RWPE1 (cell line): ENCODE measurements at regions not wholly inside any gene's neighbourhood (a gene's known extent, or its start where the extent isn't known, plus 50 kb on each side); places are given as distances from the start of the nearest gene placed in this dataset.

Experiments used
- CTCF ChIA-PET: fragments of 350-600 bp; sonication (Branson Sonifier 250); formaldehyde crosslinking; extraction: SDS; loops from one replicate; lab custom pipeline; 2021; lab: Yijun Ruan, JAX
- POLR2A ChIA-PET: fragments of 400-600 bp; formaldehyde crosslinking; extraction: SDS; loops from one replicate; lab custom pipeline; 2020; ENCODE audit warnings: antibody characterized with exemption; ENCODE audit not compliant: low non-redundant PET; lab: Yijun Ruan, JAX
- DNase-seq: peaks from one replicate; pipeline ENCODE4 v3.0.0; 2012; ENCODE audit warnings: low spot score
- H3K27ac ChIP-seq: fragments of 450-650 bp; 2 replicates; pipeline ENCODE4 v1.5.1; 2017
- CTCF ChIP-seq: fragments of 450-650 bp; conservative IDR thresholded peaks from 2 replicates; pipeline ENCODE4 v1.5.1; 2017; ENCODE audit warnings: low read depth, mild to moderate bottlenecking

GRCh38 chr11:122494221-122494620 lies 161.3 kb upstream of the UBASH3B start:
- no peak for DNase-seq
- no peak for TF ChIP-seq CTCF
- ChIA-PET CTCF (interaction anchor here (0.6 to 0.9 kb wide), 3 partner anchors 12 to 115 kb away, joined by 3 to 4 read pairs (median 3); no protein-coding TSS in a partner anchor), POLR2A (no interaction called here)
- H3K27ac ChIP-seq, result no peak overlapping the region

GRCh38 chr11:122491509-122491908 lies 164.0 kb upstream of the UBASH3B start:
- TF ChIP-seq CTCF, result no peak
- ChIA-PET CTCF (no interaction called here), POLR2A (no interaction called here)
- DNase-seq, result peak; percentile 48
- H3K27ac ChIP-seq, result no peak overlapping the region

GRCh38 chr11:122488892-122489706 lies 166.4 kb upstream of the UBASH3B start:
- H3K27ac ChIP-seq, result no peak overlapping the region
- CTCF ChIA-PET, result interaction anchor here (1.0 kb wide), 1 partner anchor 15 kb away, joined by 3 read pairs; no protein-coding TSS in a partner anchor
- no peak for DNase-seq
- TF ChIP-seq CTCF, result no peak
- POLR2A ChIA-PET, result no interaction called here

GRCh38 chr11:122487669-122488068 lies 167.9 kb upstream of the UBASH3B start:
- TF ChIP-seq CTCF, result no peak
- ChIA-PET POLR2A (no interaction called here), CTCF (interaction anchor here (0.6 kb wide), 1 partner anchor 1795 kb away, joined by 6 read pairs; no protein-coding TSS in a partner anchor)
- no peak overlapping the region for H3K27ac ChIP-seq
- DNase-seq, result no peak

GRCh38 chr11:122486793-122487495 lies 168.6 kb upstream of the UBASH3B start:
- no peak overlapping the region for H3K27ac ChIP-seq
- DNase-seq, result no peak
- POLR2A ChIA-PET, result no interaction called here
- no peak for TF ChIP-seq CTCF
- CTCF ChIA-PET, result no interaction called here

- no peak overlapping the region for H3K27ac ChIP-seq
- no peak for TF ChIP-seq CTCF
- DNase-seq, result no peak
- POLR2A ChIA-PET, result no interaction called here
- CTCF ChIA-PET, result no interaction called here
Measured at GRCh38 chr11:122478986-122479385, 176.5 kb upstream of the UBASH3B start.
